SKM-1 treated with dmso at 0.1 percent for 144 hours (cell line): ENCODE measurements at regions not wholly inside any gene's neighbourhood (a gene's known extent, or its start where the extent isn't known, plus 50 kb on each side); places are given as distances from the start of the nearest gene placed in this dataset.
"Not testable (repeated sequence)": the region's sequence is repeated elsewhere in the genome, so short reads cannot be mapped to it uniquely, and the experiment has no call there.

Experiments
- DNase-seq: peaks from one replicate; lab custom pipeline; 2025; ENCODE audit not compliant: unreplicated experiment; lab: John Stamatoyannopoulos, UW

GRCh38 chr7:16933296-16934279 is 51.8 kb upstream of the AGR3 start:
- peak; percentile 98 for DNase-seq

- no peak for DNase-seq
Observed at GRCh38 chr7:16934722-16935340, 53.0 kb upstream of the AGR3 start.

GRCh38 chr7:16935341-16935735 is 53.6 kb upstream of the AGR3 start:
- no peak for DNase-seq

DNA sequence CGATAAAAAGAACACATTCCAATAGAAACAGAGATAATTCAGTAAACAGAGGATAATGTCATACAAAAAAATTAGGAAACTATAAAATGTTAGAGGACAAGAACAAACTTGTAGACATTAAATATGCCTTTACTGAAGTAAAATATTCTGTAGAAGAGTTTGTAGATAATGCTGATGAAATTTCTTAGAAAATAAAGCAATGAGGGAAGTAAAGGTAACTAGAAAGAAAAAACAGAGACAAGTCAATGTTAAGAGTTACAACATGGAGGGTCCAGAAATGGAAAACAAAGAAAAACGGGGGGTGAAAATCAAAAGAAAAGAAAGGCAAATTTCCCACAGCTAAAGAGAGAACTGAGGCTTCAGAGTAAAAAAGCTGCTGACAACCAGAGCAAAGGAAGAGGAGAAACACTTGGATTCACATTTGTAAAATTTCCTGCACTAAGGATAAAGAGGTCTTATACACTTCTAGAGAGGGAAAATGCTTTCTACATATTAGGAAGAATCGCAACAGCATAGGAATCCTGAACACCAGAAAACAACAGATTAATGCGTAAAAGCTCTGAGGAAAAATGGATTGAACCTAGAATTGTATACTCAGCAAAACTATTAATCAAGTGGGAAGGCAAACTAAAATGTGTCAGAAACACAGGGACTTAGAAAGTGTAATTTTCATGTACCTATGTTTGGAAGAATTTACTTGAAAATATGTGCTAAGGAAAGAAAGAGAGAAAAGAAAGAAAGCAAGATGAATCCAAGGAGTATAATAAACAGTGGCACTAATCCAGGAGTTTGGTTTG is 55.0 kb upstream of the AGR3 start:
- DNase-seq: no peak

DNA sequence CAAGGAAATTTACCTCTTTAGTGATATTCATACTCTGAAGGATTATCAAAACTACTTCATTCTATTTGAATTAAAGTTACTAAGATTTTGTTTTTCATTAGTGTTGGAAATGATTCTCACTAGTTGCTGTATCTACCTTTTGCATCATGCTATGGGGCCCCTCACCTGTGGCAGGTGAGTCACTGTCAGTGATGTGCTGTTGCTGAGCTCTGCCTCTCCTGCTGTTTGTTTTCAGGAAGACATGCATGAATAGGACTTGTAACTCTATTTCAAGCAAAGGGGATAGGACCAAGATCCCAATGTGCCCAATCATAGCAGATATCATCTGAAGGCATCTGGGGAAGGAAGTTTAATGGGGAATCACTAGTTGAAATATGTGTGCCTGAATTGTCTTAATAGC is 57.4 kb upstream of the AGR3 start:
- no peak for DNase-seq

- peak; percentile 40 for DNase-seq
Observed at GRCh38 chr7:16940776-16941175, 59.0 kb upstream of the AGR3 start.

- DNase-seq: no peak
Observed at GRCh38 chr7:16942929-16943509, 61.2 kb upstream of the AGR3 start.

- DNase-seq: peak; percentile 17
Observed at GRCh38 chr7:16944936-16945335, 63.2 kb upstream of the AGR3 start.

GRCh38 chr7:16945372-16945771 is 63.6 kb upstream of the AGR3 start:
- no peak for DNase-seq

DNA sequence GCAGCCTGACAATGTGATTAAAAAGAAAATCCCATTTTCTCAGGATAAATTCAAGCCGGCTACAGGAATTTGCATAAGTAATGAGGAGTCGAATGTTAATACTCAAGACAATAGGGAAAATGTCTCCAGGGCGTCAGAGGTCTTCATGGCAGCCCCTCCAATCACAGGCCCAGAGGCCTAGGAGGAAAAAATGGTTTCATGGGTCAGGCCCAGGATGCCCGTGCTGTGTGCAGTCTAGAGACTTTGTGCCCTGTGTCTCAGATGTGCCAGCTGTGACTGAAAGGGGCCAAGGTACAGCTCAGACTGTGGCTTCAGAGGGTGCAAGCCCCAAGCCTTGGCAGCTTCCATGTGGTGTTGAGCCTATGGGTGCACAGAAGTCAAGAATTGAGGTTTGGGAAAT is 66.3 kb upstream of the AGR3 start:
- DNase-seq: not testable (repeated sequence)

DNA sequence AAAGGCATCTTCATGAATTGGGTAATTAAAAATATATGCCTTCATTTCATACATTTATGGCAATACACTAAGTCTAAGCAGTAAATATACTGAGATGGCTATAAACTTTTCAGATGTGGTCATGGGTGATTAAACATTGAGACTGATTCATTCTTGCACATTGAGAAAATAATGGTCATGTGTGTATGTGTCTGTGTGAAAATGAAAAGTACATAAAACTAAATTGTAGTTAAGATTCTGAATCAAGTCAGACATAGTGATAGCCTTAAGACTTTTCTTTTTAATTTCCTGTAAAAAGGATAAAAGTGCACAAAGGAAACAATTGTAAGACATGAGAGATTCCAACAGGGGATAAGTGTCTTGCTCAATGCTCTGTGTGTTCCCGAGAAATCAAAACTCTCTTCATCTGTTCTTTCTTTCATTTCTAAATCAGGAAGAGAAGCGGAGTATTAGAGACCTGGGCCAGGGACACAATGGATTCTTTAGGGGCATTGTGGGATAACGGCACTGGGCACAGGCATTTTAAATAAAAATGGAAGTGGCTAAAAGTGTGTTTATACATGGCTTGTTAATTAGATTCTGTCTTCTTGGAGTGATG is 69.8 kb upstream of the AGR3 start:
- no peak for DNase-seq

DNA sequence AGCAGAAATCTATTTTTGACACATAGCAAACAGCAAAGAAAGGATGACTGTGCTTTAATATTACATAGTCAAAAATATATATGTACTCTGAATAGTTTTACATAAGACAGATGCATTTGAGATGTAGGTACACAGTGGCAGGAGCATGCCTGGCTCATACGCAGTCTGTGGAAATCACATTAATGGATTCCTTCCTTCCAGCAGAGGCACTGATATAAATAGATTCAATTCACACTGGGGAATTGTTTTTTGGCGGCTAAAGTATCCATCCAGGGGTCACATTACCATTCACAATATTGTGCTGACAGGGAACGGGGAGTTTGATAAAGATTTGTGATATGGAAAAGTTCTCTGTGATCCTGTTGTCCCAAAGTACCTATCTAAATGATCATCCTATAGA is 72.5 kb upstream of the AGR3 start:
- no peak for DNase-seq

DNA sequence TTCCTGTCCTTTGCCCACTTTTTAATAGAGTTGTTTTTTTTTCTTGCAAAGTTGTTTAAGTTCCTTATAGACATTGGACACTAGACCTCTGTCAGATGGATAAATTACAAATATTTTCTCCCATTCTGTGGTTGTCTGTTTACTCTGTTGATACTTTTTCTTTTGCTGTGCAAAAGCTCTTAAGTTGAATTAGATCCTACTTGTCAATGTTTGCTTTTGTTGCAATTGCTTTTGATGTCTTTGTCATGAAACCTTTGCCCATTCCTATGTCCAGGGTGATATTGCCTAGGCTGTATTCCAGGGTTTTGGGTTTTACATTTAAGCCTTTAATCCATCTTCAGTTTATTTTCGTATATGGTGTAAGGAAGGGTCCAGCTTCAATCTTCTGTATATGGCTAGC is 76.9 kb upstream of the AGR3 start:
- DNase-seq: no peak

DNA sequence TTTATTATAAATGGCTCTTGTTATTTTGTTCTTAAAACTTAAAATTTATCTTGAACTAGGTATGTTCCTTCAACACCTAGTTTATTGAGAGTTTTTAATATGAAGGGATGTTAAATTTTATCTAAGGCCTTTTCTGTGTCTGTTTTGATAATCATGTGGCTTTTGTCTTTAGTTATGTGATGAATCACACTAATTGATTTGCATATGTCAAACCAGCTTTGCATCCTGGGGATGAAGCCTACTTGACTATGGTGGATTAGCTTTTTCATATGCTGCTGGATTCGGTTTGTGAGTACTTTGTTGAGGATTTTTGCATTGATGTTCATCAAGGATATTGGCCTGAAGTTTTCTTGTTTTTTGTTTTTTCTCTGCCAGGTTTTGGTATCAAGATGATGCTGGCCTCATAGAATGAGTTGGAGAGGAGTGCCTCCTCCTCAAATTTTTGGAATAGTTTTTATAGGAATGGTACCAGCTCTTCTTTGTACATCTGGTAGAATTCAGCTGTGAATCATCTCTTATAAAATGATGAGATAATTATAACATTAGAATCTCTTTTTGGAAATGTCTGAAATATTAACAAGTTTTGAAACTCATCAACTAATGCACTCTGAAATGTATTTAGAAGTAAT is 78.7 kb upstream of the AGR3 start:
- no peak for DNase-seq

DNA sequence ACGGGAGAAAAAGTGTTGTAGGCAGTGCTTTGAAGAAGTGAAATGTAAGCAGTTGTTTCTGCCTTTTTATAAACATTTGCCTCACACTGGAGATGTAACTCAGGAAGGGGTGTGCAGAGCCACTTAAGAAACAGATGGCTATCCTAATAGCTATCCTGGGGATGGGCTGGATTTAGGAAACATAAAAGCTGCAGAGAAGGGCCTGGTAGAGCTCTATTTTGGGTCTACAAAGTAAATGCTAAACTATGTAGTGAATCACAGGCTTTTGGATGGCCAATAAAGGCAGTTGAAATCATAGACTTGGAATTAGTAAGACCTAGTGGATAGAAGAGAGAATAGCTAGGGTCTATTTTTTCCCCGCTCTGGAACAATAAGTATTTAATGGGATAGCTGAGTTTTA is 79.9 kb upstream of the AGR3 start:
- no peak for DNase-seq

DNA sequence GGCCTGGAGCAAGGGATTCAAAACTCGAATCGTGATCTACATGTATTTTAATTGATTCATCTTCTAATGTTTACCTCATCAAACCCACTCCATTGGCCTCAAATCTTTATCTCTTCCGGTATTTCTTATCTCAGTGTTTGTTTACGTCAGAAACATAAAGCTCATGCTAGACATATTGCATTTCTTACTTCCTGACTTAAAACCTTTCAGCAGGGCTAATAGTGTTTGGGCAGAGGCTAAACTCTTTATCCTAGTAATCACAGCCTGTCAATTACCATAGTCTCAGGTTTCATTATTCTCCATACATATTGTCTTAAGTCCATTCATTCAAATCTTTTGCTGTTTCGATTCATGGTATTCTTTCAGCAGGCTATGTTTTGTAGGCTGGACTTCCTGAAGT is 81.3 kb upstream of the AGR3 start:
- DNase-seq: no peak

DNA sequence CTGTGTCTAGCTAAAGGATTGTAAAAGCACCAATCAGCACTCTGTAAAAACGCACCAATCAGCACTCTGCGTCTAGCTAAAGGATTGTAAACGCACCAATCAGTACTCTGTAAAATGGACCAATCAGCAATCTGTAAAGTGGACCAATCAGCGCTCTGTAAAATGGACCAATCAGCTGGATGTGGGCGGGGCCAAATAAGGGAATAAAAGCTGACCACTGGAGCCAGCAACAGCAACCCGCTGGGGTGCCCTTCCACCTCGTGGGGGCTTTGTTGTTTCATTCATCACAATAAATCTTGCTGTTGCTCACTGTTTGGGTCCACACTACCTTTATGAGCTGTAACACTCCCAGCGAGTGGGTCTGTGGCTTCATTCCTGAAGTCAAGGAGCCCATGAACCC is 83.9 kb upstream of the AGR3 start:
- not testable (repeated sequence) for DNase-seq

DNA sequence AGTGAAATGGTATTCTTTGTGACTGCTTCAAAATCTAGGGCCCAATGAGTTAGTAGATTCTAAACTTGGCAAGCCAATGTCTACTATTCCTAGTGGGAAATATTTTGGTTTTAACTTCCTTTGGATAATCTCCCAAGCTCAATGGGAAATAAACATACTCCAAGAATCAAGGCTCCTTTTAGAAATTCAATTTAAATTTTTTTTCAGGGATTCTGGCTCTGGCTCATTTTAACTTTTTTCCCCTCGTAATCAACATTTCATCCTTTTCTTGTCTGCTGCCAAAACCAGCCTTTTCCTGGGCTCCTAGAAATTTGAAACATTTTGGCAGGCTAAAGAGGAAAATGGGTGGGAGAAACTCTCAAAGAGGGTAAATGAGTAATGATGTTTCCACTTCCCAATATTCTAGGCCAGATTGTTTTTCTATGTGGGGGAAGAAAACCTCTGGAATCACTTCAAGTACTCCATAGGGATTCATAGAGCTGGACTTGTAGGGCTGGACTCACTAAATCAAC is 85.6 kb upstream of the AGR3 start:
- no peak for DNase-seq

GRCh38 chr7:16970732-16971482 is 89.1 kb upstream of the AGR3 start:
- DNase-seq: no peak
